GM18519 (cell line): ENCODE measurements at regions not wholly inside any gene's neighbourhood (a gene's known extent, or its start where the extent isn't known, plus 50 kb on each side); places are given as distances from the start of the nearest gene placed in this dataset.
"Not testable (repeated sequence)": the region's sequence is repeated elsewhere in the genome, so short reads cannot be mapped to it uniquely, and the experiment has no call there.

ENCODE experiments used
- ATAC-seq: cut with Tn5 transposase; IDR thresholded peaks from one replicate; pipeline ENCODE4 v1.9.1; 2021; ENCODE audit warnings: mild to moderate bottlenecking, moderate library complexity; ENCODE audit not compliant: unreplicated experiment, low FRiP score

- no peak for ATAC-seq
Observed at GRCh38 chr12:46578190-46578982, 205.8 kb upstream of the SLC38A2 start.

- ATAC-seq: no peak
Observed at GRCh38 chr12:46577063-46577776, 204.6 kb upstream of the SLC38A2 start.

- no peak for ATAC-seq
Observed at GRCh38 chr12:46574847-46575246, 202.3 kb upstream of the SLC38A2 start.

- no peak for ATAC-seq
Observed at GRCh38 chr12:46573347-46573658, 200.7 kb upstream of the SLC38A2 start.

GRCh38 chr12:46572644-46573346 is 200.2 kb upstream of the SLC38A2 start:
- no peak for ATAC-seq

- no peak for ATAC-seq
Observed at GRCh38 chr12:46571608-46572007, 199.0 kb upstream of the SLC38A2 start.

GRCh38 chr12:46569826-46570439 is 197.4 kb upstream of the SLC38A2 start:
- no peak for ATAC-seq

GRCh38 chr12:46567667-46568066 is 195.1 kb upstream of the SLC38A2 start:
- no peak for ATAC-seq

GRCh38 chr12:46562625-46563225 is 190.2 kb upstream of the SLC38A2 start:
- ATAC-seq: no peak

GRCh38 chr12:46561769-46562624 is 189.4 kb upstream of the SLC38A2 start:
- ATAC-seq: not testable (repeated sequence)

- no peak for ATAC-seq
Observed at GRCh38 chr12:46560874-46561273, 188.3 kb upstream of the SLC38A2 start.

GRCh38 chr12:46560089-46560488 is 187.5 kb upstream of the SLC38A2 start:
- no peak for ATAC-seq

GRCh38 chr12:46559311-46559710 is 186.7 kb upstream of the SLC38A2 start:
- no peak for ATAC-seq

- no peak for ATAC-seq
Observed at GRCh38 chr12:46558677-46559076, 186.1 kb upstream of the SLC38A2 start.

GRCh38 chr12:46557539-46558373 is 185.2 kb upstream of the SLC38A2 start:
- ATAC-seq: no peak

- ATAC-seq: no peak
Observed at GRCh38 chr12:46556819-46557524, 184.4 kb upstream of the SLC38A2 start.

- ATAC-seq: no peak
Observed at GRCh38 chr12:46556105-46556559, 183.6 kb upstream of the SLC38A2 start.

- ATAC-seq: no peak
Observed at GRCh38 chr12:46555406-46555852, 182.9 kb upstream of the SLC38A2 start.
